ENCODE measurements at regions not wholly inside any gene's neighbourhood (a gene's known extent, or its start where the extent isn't known, plus 50 kb on each side); places are given as distances from the start of the nearest gene placed in this dataset.

DNA sequence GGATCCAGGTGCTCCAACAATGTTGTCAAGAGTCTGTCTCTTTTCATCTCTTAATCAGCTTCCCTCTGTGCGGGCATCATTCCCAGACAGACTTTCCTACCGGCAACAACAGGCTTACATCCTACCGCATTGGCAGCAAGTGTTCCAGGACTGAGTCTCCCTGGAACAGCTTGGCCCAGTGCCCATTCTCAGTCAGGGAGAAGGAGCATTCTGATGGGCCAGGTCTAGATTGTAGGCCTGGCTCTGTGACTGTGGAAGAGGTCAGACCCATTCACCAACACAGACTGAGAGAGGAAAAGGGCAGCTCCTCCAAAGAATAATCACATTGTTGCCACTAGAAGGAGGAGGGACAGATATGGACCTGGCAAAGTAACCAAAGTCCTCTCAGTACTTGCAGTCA lies 68.1 kb upstream of the TMEM132E start:
- TF ChIP-seq, protein P1, sequence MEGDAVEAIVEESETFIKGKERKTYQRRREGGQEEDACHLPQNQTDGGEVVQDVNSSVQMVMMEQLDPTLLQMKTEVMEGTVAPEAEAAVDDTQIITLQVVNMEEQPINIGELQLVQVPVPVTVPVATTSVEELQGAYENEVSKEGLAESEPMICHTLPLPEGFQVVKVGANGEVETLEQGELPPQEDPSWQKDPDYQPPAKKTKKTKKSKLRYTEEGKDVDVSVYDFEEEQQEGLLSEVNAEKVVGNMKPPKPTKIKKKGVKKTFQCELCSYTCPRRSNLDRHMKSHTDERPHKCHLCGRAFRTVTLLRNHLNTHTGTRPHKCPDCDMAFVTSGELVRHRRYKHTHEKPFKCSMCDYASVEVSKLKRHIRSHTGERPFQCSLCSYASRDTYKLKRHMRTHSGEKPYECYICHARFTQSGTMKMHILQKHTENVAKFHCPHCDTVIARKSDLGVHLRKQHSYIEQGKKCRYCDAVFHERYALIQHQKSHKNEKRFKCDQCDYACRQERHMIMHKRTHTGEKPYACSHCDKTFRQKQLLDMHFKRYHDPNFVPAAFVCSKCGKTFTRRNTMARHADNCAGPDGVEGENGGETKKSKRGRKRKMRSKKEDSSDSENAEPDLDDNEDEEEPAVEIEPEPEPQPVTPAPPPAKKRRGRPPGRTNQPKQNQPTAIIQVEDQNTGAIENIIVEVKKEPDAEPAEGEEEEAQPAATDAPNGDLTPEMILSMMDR (IDR thresholded peaks at IDR 0.05), result no peak
- no peak for TF ChIP-seq POLR2A (IDR thresholded peaks at IDR 0.05)

Data from heart left ventricle (tissue), 13 donors.